GM19240 (cell line): ENCODE measurements at regions not wholly inside any gene's neighbourhood (a gene's known extent, or its start where the extent isn't known, plus 50 kb on each side); places are given as distances from the start of the nearest gene placed in this dataset.
"Not testable (repeated sequence)": the region's sequence is repeated elsewhere in the genome, so short reads cannot be mapped to it uniquely, and the experiment has no call there.

Source experiments
- DNase-seq: peaks from one replicate; pipeline ENCODE4 v3.0.0; 2011; ENCODE audit warnings: low spot score; ENCODE audit not compliant: insufficient read length

- DNase-seq = no peak
Observed at GRCh38 chr2:226295123-226295522, 504.5 kb downstream of the IRS1 start.

GRCh38 chr2:226291281-226291680, 508.3 kb downstream of the IRS1 start:
- DNase-seq = not testable (repeated sequence)

- no peak for DNase-seq
Observed at GRCh38 chr2:226286916-226287315, 512.7 kb downstream of the IRS1 start.

- no peak for DNase-seq
Observed at GRCh38 chr2:226283796-226284195, 515.8 kb downstream of the IRS1 start.

GRCh38 chr2:226282151-226282550, 517.5 kb downstream of the IRS1 start:
- no peak for DNase-seq

- not testable (repeated sequence) for DNase-seq
Observed at GRCh38 chr2:226280136-226280535, 519.5 kb downstream of the IRS1 start.

- DNase-seq = no peak
Observed at GRCh38 chr2:226275215-226275614, 524.4 kb downstream of the IRS1 start.

GRCh38 chr2:226274143-226274542, 525.5 kb downstream of the IRS1 start:
- no peak for DNase-seq

GRCh38 chr2:226273440-226273839, 526.2 kb downstream of the IRS1 start:
- DNase-seq = no peak

- DNase-seq = no peak
Observed at GRCh38 chr2:226272435-226272834, 527.2 kb downstream of the IRS1 start.

GRCh38 chr2:226270285-226271058, 529.1 kb downstream of the IRS1 start:
- DNase-seq = no peak

- no peak for DNase-seq
Observed at GRCh38 chr2:226267516-226268289, 531.9 kb downstream of the IRS1 start.

GRCh38 chr2:226256709-226257376, 542.8 kb downstream of the IRS1 start:
- DNase-seq = no peak

- no peak for DNase-seq
Observed at GRCh38 chr2:226256237-226256636, 543.4 kb downstream of the IRS1 start.

- no peak for DNase-seq
Observed at GRCh38 chr2:226251661-226252060, 548.0 kb downstream of the IRS1 start.

GRCh38 chr2:226247289-226248275, 552.0 kb downstream of the IRS1 start:
- DNase-seq = no peak

- DNase-seq = no peak
Observed at GRCh38 chr2:226234187-226234586, 565.4 kb downstream of the IRS1 start.

- DNase-seq = no peak
Observed at GRCh38 chr2:226233388-226233787, 566.2 kb downstream of the IRS1 start.

GRCh38 chr2:226228080-226228479, 571.5 kb downstream of the IRS1 start:
- no peak for DNase-seq

- no peak for DNase-seq
Observed at GRCh38 chr2:226227341-226227740, 572.3 kb downstream of the IRS1 start.

- DNase-seq = no peak
Observed at GRCh38 chr2:226223704-226224103, 575.9 kb downstream of the IRS1 start.
